Liver (tissue), 8 donors: ENCODE measurements at regions not wholly inside any gene's neighbourhood (a gene's known extent, or its start where the extent isn't known, plus 50 kb on each side); places are given as distances from the start of the nearest gene placed in this dataset.

Experiments
- DNase-seq: peaks from one replicate; pipeline ENCODE4 v3.0.0-alpha.2; 2017; ENCODE audit warnings: low spot score
- H3K27ac ChIP-seq, 2 donors: one replicate each; pipeline ENCODE4 v1.7.0; 2013; ENCODE audit warnings: inconsistent platforms in 2 of 2, low read length in 2 of 2, control low read depth in 1 of 2, low read depth in 1 of 2, mild to moderate bottlenecking in 1 of 2
- H3K27me3 ChIP-seq, 4 donors: one replicate each; pipeline versions ENCODE4 v1.6.1 to v1.7.0; 2013; ENCODE audit warnings: low read length in 3 of 4, inconsistent platforms in 1 of 4, mild to moderate bottlenecking in 1 of 4, moderate library complexity in 1 of 4; ENCODE audit not compliant: control insufficient read depth in 4 of 4, insufficient read depth in 4 of 4
- H3K36me3 ChIP-seq, 4 donors: one replicate each; pipeline versions ENCODE4 v1.6.1 to v1.7.0; 2013; ENCODE audit warnings: low read length in 3 of 4, mild to moderate bottlenecking in 3 of 4, low read depth in 1 of 4, moderate library complexity in 1 of 4; ENCODE audit not compliant: control insufficient read depth in 4 of 4, insufficient read depth in 3 of 4
- H3K4me1 ChIP-seq, 4 donors: one replicate each; pipeline versions ENCODE4 v1.6.1 to v1.7.0; 2013; ENCODE audit warnings: low read length in 3 of 4, mild to moderate bottlenecking in 3 of 4, moderate library complexity in 1 of 4; ENCODE audit not compliant: control insufficient read depth in 4 of 4, insufficient read depth in 4 of 4
- H3K4me3 ChIP-seq, 3 donors: one replicate each; pipeline versions ENCODE4 v1.6.1 to v1.7.0; 2013; ENCODE audit warnings: low read length in 3 of 3, control low read depth in 1 of 3, low read depth in 1 of 3, mild to moderate bottlenecking in 1 of 3
- H3K9ac ChIP-seq, 2 donors: one replicate each; pipeline ENCODE4 v1.7.0; 2013; ENCODE audit warnings: low read length in 2 of 2, mild to moderate bottlenecking in 2 of 2, moderate library complexity in 2 of 2, control low read depth in 1 of 2, low read depth in 1 of 2
- H3K9me3 ChIP-seq, 4 donors: one replicate each; pipeline versions ENCODE4 v1.6.1 to v1.7.0; 2013; ENCODE audit warnings: low read length in 3 of 4; ENCODE audit not compliant: control insufficient read depth in 4 of 4
- EGR1 ChIP-seq, 2 donors: IDR thresholded peaks; 2 replicates each; pipeline ENCODE4 v1.6.1; 2016 to 2018; ENCODE audit warnings: antibody characterized with exemption in 2 of 2, low read depth in 2 of 2
- FOXA1 ChIP-seq: IDR thresholded peaks from 2 replicates; pipeline ENCODE4 v1.6.1; 2016; ENCODE audit warnings: antibody characterized with exemption
- FOXA2 ChIP-seq: IDR thresholded peaks from 2 replicates; pipeline ENCODE4 v1.6.1; 2016; ENCODE audit warnings: antibody characterized with exemption
- GABPA ChIP-seq, 2 donors: IDR thresholded peaks in 1 of 2; conservative IDR thresholded peaks in 1 of 2; 2 replicates each; pipeline ENCODE4 v1.6.1; 2016; ENCODE audit warnings: antibody characterized with exemption in 2 of 2, mild to moderate bottlenecking in 1 of 2, moderate library complexity in 1 of 2
- HNF4A ChIP-seq, 2 donors: conservative IDR thresholded peaks; 2 replicates each; pipeline ENCODE4 v1.6.1; 2016; ENCODE audit warnings: antibody characterized with exemption in 2 of 2, mild to moderate bottlenecking in 2 of 2
- JUND ChIP-seq, 2 donors: IDR thresholded peaks; 2 replicates each; pipeline ENCODE4 v1.6.1; 2016; ENCODE audit warnings: antibody characterized with exemption in 2 of 2
- NR2F2 ChIP-seq: IDR thresholded peaks from 2 replicates; pipeline ENCODE4 v1.6.1; 2016; ENCODE audit warnings: antibody characterized with exemption
- RAD21 ChIP-seq, 2 donors: IDR thresholded peaks; 2 replicates each; pipeline ENCODE4 v1.6.1; 2016; ENCODE audit warnings: antibody characterized with exemption in 2 of 2, mild to moderate bottlenecking in 2 of 2
- REST ChIP-seq: IDR thresholded peaks from 2 replicates; pipeline ENCODE4 v1.6.1; 2016; ENCODE audit warnings: antibody characterized with exemption, mild to moderate bottlenecking
- RXRA ChIP-seq, 2 donors: IDR thresholded peaks; 2 replicates each; pipeline ENCODE4 v1.6.1; 2017 to 2018; ENCODE audit warnings: antibody characterized with exemption in 2 of 2, mild to moderate bottlenecking in 1 of 2
- SP1 ChIP-seq: IDR thresholded peaks from 2 replicates; pipeline ENCODE4 v1.6.1; 2018; ENCODE audit warnings: antibody characterized with exemption, mild to moderate bottlenecking
- TAF1 ChIP-seq: conservative IDR thresholded peaks from 2 replicates; pipeline ENCODE4 v1.6.1; 2016; ENCODE audit warnings: antibody characterized with exemption, mild to moderate bottlenecking
- YY1 ChIP-seq: IDR thresholded peaks from 2 replicates; pipeline ENCODE4 v1.6.1; 2016; ENCODE audit warnings: antibody characterized with exemption, mild to moderate bottlenecking
- ZBTB33 ChIP-seq: IDR thresholded peaks from 2 replicates; pipeline ENCODE4 v1.6.1; 2016; ENCODE audit warnings: antibody characterized with exemption
- WGBS: extraction: QIAGEN DNeasy Blood & Tissue Kit; methylation state at CpG from one replicate; pipeline ENCODE4 v1.1.7; 2013; 5-methylcytosine and 5-hydroxymethylcytosine counted together
- TF ChIP-seq, protein P1 (sequence below): fragments of 150-350 bp; IDR thresholded peaks from 2 replicates; pipeline ENCODE4 v1.5.1; 2017; ENCODE audit warnings: improper control_type of control experiment, low read depth, low read length; ENCODE audit not compliant: missing input control
- TF ChIP-seq, protein P2 (sequence below): IDR thresholded peaks from 2 replicates; pipeline ENCODE4 v1.6.1; 2016; ENCODE audit warnings: antibody characterized with exemption
- TF ChIP-seq, protein P3 (sequence below): IDR thresholded peaks from 2 replicates; pipeline ENCODE4 v1.6.1; 2016; ENCODE audit warnings: antibody characterized with exemption
- donor health status: healthy.
- donor health status: healthy.
- donor health status: healthy.
- donor health status: healthy.
- donor health status: healthy.

- no peak overlapping the region for H3K27ac ChIP-seq
- H3K4me1 ChIP-seq = peaks cover 0 to 2% (median 0%) of the 10 kb centered on the region in 4 donors
- H3K9me3 ChIP-seq = no peaks in the 10 kb centered on the region
- no peak overlapping the region for H3K9ac ChIP-seq
- peak overlapping the region in 2 of 3 donors; percentile 28 to 61 for H3K4me3 ChIP-seq
- TF ChIP-seq HNF4A (conservative IDR thresholded peaks at IDR 0.05) (no peak), FOXA1 (no peak), SP1 (no peak), ZBTB33 (no peak), JUND (IDR thresholded peaks at IDR 0.05) (no peak), FOXA2 (no peak), TAF1 (no peak), RAD21 (IDR thresholded peaks at IDR 0.05) (peak; percentile 8 to 26), EGR1 (IDR thresholded peaks at IDR 0.05; ENCODE audit: low read depth in 2 of 2) (peak in 1 of 2 donors; percentile 34), NR2F2 (no peak), RXRA (IDR thresholded peaks at IDR 0.05) (no peak)
- TF ChIP-seq, protein P1, sequence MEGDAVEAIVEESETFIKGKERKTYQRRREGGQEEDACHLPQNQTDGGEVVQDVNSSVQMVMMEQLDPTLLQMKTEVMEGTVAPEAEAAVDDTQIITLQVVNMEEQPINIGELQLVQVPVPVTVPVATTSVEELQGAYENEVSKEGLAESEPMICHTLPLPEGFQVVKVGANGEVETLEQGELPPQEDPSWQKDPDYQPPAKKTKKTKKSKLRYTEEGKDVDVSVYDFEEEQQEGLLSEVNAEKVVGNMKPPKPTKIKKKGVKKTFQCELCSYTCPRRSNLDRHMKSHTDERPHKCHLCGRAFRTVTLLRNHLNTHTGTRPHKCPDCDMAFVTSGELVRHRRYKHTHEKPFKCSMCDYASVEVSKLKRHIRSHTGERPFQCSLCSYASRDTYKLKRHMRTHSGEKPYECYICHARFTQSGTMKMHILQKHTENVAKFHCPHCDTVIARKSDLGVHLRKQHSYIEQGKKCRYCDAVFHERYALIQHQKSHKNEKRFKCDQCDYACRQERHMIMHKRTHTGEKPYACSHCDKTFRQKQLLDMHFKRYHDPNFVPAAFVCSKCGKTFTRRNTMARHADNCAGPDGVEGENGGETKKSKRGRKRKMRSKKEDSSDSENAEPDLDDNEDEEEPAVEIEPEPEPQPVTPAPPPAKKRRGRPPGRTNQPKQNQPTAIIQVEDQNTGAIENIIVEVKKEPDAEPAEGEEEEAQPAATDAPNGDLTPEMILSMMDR = no peak
- TF ChIP-seq, protein P2, sequence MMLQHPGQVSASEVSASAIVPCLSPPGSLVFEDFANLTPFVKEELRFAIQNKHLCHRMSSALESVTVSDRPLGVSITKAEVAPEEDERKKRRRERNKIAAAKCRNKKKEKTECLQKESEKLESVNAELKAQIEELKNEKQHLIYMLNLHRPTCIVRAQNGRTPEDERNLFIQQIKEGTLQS = no peak
- TF ChIP-seq, protein P3, sequence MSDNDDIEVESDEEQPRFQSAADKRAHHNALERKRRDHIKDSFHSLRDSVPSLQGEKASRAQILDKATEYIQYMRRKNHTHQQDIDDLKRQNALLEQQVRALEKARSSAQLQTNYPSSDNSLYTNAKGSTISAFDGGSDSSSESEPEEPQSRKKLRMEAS = no peak
- H3K36me3 ChIP-seq = no peaks in the 10 kb centered on the region
- WGBS = 18% methylated on average over 79 of the region's 79 CpGs
- no peak for DNase-seq
- H3K27me3 ChIP-seq = no peaks in the 10 kb centered on the region
Measured at GRCh38 chr3:194204042-194204987, 68.4 kb downstream of the HES1 start.

DNA sequence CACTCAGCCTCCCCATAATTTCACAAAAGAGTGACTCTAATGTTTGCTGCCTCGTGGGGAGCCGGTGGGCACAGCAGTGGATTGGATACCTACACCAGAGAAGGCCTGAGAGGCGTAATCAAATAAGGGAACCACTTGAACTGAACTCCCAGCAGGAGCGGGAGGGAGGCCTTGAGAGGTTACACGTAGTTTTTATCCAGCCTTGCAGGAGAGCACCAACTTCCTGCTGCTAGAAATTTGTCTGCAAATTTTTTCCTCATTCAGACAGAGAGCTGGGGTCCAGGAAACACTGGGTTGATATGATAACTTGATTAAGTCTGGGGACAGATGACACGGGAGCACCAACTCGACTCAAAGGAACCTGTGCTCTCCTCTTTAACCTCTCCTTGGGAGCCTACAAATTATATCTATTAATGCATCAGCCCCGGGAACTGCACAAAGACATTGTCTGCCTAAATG is 69.8 kb downstream of the HES1 start:
- TF ChIP-seq EGR1 (IDR thresholded peaks at IDR 0.05; ENCODE audit: low read depth in 2 of 2) = no peak
- no peak for TF ChIP-seq TAF1
- peak in 1 of 2 donors; percentile 5 for TF ChIP-seq RAD21 (IDR thresholded peaks at IDR 0.05)
- peak in 1 of 2 donors; percentile 31 for TF ChIP-seq GABPA (IDR thresholded peaks at IDR 0.05 in 1 of 2, conservative IDR thresholded peaks at IDR 0.05 in 1 of 2)
- TF ChIP-seq HNF4A (conservative IDR thresholded peaks at IDR 0.05) = no peak
- no peak for TF ChIP-seq NR2F2
- no peak for TF ChIP-seq YY1
- no peak for TF ChIP-seq JUND (IDR thresholded peaks at IDR 0.05)
- TF ChIP-seq REST = no peak
- TF ChIP-seq, protein P1 = no peak
- no peak overlapping the region for H3K9ac ChIP-seq
- no peak overlapping the region for H3K4me3 ChIP-seq
- no peaks in the 10 kb centered on the region for H3K27me3 ChIP-seq
- WGBS = 71% methylated on average over 8 of the region's 8 CpGs
- peaks cover 0 to 2% (median 0%) of the 10 kb centered on the region in 4 donors for H3K4me1 ChIP-seq
- H3K27ac ChIP-seq = no peak overlapping the region
- DNase-seq = no peak
- no peaks in the 10 kb centered on the region for H3K9me3 ChIP-seq
- H3K36me3 ChIP-seq = no peaks in the 10 kb centered on the region
